ENCODE measurements at regions not wholly inside any gene's neighbourhood (a gene's known extent, or its start where the extent isn't known, plus 50 kb on each side); places are given as distances from the start of the nearest gene placed in this dataset.
A peak's percentile ranks its signal among the peaks of the same experiment; 100 is the strongest.
"Not testable (repeated sequence)": the region's sequence is repeated elsewhere in the genome, so short reads cannot be mapped to it uniquely, and the experiment has no call there.

DNA sequence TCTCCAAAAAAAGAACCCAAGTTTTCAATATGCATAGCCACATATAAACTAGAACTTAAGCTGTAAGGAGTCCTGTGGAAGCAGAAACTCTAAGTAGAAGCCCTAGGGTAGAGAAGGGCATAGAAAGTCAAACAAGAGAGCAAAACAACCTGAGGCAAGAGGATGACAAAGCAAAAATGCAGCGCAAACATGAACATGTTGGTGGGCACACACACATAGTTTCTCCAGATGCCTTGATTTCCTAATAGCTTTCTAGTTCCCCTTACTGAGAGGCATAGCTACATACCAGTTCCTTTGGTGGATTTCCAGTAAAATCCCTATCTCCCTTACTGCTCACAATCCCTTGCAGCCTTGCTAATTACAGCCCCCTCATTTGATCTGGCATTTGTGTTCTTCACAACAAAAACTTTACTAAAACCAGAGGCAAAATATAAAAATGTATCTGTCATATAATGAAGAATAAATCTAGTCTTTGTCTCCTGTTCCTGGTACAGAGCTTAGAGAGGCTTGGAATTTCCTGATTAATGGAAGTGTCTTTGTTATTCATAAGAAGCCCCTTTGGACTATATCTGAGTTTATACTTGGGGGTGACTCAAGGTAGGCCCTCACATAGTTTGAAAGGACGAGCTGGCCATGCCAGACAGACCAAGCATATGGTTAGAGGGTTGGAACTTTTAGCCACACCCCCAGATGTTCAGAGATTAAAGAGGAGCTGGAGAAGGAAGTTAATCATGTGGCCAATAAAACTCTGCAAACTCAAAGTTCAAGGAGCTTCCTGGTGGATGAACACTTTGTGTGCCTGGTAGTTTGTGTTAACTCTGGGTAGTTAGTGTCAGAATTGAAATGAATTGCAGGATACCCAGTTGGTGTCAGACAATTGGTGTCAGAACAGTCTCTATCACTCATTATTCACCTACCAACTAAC lies 52.7 kb upstream of the ZCCHC13 start:
- DNase-seq = no peak

DNA sequence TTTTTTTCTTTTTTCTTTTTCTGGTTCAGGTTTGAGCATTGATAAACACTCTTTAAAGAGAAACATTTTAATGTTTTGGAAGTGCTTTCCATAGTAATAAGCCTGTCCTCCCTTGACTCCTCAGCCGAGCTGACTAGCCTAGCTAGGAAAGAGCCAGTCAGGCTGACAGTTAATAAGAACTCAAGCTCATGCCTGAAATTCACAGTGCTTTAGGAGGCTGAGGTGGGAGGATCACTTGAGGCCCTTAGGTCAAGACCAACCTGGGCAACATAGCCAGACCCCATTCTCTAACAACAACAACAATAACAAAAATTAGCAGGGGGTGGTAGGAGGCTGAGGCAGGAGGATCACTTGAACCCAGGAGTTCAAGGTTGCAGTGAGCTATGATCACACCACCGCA lies 53.4 kb upstream of the ZCCHC13 start:
- no peak for DNase-seq

DNA sequence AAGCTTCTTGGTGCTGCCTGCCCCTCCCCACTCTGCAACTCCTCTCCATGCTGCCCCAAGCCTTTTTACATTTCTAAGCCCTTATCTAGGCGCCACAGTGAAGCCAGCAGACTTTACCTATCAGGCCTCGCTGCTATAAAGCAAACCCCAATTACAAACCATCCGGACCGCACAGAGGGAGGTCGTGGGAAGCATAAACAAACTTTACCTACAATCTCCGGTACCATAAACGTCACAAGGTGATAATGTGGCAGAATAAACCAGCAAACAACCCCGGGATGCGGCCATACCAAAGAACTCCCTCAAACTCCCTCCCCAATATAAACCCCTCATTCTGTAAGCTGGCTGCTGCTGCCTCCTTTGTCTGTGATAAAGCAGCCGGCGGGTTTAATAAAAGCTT lies 54.0 kb upstream of the ZCCHC13 start:
- no peak for DNase-seq

DNA sequence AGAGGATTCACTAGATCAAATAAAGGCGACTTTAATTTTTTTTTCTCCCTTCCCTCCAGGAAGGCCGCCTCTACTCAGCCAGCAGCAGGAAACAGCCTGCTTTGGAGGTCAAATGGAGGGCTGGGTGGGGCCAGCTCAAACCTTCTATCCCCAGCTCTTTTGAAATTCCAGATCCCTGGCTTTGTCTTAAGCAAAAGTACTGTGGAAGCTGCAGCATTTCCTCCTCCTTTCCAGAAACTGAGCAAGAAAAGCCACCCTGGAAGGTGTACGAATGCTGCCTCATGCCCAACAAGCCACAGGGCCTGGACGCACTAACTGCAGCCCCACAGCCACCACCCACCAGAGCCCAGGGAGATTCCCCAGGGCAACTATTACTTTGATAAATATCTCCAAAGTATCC lies 55.1 kb upstream of the ZCCHC13 start:
- DNase-seq = peak in 2 of 3 donors; percentile 14 to 22

DNA sequence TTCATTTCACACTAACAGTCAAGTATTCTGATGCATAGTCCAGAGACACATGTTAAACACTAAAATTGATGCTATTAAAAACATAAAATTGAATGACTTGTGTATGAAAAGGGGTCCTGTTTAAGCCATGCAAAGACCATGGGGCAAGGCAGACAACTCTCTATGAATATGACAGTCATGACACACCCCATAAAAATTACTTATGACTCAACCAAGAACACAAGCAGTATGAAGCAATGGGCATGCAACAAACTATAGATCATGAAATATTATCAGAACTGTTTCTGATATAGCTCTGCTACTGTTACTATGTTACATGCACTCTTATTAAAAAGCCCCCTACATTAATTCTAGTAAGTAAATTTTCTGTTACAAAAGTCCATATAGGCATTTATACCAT lies 57.5 kb upstream of the ZCCHC13 start:
- DNase-seq = no peak

DNA sequence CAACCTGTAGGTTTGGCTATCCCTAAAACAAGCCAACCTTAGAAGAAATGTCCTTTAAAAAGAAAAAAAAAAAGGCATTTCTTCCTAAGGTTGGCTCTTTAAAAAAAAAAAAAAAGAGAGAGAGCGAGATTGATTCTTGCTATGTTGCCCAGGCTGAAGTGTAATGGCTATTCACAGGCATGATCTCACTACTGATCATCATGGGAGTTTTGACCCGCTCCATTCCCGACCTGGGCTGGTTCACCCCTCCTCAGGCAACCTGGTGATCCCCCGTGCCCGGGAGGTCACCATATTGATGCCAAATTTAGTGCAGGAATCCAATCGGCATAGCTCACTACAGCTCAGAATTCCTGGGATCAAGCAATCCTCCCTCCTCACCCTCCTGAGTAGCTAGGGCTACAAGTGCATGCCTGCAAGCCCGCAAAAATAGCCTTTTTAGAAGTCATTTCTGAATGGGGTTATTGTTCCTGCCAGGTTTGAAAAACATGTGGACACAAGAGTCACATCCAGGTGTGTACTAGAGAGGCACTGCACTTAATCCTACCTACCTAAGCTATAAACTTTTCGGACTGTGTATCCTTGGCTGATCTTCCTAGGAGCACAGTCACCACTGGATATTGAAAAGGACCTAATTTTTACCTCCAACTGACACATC lies 61.4 kb upstream of the ZCCHC13 start:
- no peak for DNase-seq

DNA sequence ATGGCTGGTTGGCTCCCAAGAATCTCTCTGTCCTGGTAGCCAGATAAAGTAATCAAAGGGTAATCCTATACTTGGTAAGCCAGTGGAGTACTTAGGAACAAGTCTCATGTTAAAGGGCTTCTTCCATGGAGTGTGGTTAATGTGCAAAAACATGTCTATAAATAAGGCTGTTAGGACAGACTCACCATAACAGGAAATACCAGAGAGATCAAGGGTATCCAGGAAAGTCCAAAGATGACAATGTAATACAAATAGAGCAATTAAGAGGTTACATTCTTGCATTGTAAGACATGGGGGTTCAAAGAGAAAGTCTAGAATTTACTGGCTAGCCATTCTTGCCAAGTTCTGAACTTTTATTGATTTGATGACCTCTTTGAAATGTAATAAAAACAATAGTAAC lies 61.9 kb upstream of the ZCCHC13 start:
- peak in 1 of 3 donors; percentile 7 for DNase-seq

DNA sequence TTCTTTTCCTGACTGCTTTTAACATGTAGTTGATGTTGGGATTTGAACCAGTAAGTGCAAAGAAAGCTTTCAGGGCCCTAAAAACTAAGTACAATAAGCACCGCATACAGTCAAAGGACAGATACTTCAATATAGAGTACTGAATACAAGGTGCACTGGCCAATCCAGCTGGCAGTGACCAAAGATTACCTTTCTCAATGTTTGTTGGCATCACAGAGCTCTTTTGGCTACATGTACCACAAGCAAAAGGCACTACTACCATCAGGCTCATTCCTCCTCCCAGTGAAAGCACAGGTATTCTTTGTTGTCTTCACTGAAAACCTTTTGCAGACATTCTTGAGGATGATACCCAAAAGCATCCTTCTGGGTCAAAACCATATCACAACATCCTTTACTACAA lies 65.2 kb upstream of the ZCCHC13 start:
- DNase-seq = no peak

DNA sequence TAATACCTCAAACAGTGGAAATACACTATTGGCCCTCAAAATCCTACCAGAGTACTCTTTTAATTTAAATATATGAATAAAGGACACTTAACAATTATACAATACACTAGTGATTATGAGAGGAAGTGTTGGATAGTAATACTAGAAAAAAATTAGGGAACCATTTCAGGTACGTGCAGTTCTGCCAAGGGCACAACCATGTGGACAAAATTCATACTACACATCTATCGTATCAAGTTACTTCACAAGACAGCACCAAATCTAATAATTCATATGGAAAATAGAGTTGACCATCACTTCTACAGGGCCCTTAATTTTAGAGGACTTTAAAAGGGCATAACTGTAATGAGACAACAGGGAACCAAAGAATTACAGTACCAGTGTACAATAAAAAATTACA lies 69.2 kb upstream of the ZCCHC13 start:
- no peak for DNase-seq

DNA sequence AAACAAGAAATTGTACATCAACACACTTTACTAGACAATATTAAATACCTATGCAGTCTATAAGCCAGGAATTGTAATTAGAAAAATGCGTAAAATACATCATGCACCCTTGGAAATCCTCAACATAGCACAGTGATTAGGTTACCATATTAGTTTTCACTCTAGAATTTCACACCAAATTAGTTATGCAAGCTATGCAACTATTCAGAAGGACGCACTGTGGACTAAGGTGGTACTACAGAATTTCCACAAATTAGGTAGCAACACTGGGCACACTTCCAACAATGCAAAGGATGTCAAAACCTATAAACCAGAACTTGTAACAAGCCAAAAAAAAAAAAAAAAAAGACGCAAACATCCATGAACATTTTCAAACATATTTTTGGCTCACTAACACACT lies 71.1 kb upstream of the ZCCHC13 start:
- DNase-seq = peak; percentile 8 to 25 (median 9)

DNA sequence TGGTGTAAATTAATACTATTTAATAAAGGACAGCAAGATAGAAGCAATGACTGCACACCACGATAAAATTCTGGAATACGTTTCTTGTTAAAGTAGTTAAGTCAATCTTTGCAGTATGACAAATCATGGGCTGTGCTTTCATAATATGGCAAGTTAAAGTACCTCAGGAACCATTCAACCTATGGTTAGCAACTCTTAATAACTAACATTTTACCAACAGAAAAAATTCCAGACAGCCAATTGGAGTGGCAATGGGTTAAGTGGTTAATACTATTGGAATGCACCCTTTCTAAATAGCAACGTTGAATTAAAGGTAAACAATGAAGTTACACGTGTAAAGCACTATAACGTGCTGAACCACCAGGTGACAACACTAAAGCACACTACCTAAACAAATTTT lies 72.4 kb upstream of the ZCCHC13 start:
- DNase-seq = no peak

DNA sequence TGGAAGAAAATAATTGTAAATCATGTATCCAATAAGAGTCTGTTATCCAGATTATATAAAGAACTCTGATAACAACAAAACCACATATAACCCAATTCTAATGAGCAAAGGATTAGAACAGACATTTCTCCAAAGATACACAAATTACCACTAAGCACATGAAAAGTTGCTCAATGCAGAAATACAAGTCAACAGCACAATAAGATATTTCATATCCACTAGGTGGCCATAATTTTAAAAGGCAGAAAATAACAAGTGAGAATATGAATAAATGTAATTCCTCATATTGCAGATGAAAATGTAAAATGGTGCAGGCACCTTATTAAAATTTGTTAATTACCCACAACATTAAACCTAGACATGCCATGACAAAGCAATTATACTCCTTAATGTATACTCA lies 73.9 kb upstream of the ZCCHC13 start:
- DNase-seq = no peak

DNA sequence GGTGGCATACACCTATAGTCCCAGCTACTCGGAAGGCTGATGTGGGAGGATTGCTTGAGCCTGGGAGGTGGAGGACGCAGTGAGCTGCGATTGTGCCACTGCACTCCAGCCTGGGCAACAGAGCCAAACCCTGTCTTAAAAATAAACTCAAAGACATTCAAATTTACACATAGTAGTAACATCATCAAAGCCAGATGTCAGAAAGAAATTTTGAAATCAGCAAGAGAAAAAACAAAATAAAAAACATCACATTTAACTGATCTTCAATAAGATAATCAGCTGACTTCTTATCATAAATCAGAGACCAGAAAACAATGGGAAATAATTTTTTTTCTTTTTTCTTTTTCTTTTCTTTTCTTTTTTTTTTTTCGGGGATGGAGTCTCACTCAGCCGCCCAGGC lies 78.9 kb upstream of the ZCCHC13 start:
- DNase-seq = no peak

DNA sequence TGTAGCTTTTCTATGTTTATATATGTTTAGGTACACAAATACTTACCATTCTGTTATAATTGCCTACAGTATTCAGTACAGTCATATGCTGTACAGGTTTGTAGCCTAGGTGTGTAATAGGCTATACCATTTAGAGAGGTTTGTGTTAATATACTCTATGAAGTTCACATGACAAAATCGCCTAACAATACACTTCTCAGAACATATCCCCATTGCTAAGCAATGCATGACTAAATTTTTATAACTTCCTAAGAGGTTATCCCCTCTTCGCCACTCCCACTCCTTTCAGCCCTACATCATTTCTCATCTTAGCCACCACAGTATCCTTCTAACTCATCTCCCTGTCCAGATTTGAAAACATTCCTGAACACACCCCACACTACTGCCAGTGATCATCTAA lies 83.7 kb upstream of the ZCCHC13 start:
- no peak for DNase-seq

DNA sequence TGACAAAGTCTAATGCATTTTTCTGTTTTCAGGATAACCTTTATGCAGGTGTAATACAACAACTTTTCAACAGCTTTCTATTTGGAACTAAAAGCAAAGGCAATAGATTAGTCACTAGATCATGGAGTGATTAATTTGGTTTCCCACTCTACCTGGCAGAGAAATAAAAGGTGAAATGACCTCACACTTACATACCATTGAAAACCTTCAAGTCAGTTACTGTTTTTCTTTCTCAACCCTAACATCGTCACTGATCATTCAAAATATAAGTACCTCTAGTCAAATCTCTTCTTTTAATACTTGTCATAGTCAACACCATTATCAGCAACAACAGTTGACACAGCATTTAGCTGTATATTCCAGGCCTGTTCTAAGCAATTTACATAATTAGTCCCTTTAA lies 85.1 kb upstream of the ZCCHC13 start:
- DNase-seq = no peak

DNA sequence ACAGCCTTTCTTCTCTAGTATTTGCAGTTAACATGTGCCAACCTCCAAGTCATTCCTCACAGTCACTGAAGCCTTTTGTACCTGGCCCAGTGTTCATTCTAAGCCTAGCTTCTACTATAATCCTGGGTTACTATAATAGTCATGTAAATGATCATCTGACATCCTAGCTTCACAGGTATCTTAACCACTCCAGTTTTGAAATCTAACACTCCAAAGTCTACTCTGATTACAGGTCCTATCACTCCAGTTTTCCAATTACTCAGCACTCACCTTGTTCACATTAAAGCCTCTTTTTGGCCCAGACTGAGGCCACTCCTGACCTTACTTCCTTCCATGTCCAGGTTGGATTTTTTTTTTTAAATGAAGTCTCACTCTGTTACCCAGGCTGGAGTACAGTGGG lies 87.6 kb upstream of the ZCCHC13 start:
- DNase-seq = no peak

DNA sequence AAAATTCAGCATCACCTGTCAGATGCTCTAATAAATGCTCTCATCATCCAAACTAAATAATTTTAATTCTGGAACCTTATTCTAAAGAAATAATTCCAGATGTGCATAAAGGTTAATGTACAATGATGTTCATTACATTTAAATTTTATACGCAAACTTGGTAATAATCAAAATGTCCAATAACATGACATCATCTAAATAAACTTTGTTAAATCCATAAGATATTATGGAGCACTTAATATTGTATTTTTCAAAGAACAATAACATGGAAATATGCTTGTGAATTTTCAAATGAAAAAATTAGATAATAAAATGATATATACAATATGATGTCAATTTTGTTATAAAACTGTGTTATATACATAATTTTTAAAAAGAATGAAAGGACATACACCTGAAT lies 92.1 kb upstream of the ZCCHC13 start:
- DNase-seq = no peak

DNA sequence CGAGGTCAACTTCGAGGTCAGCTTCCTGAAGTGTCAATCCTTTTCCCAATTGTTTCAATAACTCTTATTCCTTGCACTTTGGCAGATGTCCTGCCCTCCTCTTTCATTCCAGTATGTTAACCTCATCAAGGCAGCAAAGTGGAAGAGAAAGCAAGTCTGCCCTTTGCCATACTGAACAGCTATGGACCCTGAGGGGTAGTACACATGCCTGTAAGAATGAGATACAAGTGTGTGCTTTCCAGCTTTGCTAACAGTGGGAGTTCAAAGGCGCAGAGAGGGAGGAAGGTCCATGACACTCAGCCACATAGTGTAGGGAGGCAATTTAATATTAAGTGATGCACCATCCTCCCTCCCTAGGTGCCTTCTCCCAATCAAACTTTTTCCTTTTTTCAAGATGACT lies 96.4 kb upstream of the ZCCHC13 start:
- DNase-seq = no peak

DNA sequence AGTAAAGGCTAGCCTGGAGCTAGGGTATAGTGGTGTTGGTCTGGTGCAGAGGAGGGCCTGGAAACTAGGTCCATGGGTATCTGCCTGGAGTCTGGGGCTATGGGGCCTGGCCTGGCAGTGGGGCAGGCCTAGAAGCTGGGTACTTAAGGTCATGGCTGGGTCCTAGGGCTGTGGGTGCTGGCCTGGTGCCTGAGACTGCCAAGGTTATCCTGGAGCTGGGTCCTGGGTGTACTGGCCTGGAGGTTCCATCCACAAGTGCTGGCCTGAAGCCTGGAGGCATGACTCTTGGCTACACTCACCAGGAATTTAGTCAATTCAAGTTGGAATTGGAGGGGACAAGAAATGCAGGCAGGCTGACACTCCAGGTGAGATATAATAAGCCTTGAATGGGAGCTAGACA lies 108.4 kb upstream of the ZCCHC13 start:
- no peak for DNase-seq

DNA sequence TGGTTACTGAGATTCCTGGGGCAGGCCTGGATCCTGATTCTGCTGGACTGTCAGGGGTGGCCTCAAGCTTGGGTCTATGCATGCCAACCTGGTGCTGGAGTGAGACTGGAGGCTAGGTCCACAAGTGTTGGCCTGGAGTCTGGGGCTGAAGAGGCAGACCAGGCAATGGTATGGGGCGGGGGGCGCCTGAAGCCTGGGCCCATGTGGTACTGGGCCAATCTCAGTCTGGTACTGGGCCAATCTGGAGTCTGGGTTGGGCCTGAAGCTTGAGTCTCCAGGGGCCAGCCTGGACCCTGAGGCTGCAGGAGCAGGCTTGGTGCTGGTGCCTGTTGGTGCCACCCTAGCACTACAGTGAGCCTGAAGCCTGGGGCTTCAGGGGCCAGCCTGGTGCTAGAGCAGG lies 108.9 kb upstream of the ZCCHC13 start:
- no peak for DNase-seq

DNA sequence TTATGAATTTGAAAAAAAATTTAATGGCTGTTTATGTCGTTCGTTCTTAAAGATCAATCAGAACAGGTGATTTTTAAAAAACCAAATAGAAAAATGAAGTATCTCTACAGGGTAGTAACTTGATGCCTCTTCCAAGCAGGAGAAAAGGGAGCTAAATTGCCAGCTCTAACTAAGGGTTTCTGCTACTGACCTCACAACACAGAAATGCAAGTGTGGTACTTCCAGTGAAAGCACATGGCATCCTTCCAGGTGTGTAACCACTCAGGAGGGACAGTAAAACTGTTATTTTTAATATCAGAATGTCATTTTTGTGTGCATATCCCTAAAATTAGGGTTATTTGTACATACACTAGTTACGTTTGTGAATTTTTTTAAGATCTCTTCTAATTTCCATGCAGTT lies 116.8 kb upstream of the ZCCHC13 start:
- DNase-seq = no peak

DNA sequence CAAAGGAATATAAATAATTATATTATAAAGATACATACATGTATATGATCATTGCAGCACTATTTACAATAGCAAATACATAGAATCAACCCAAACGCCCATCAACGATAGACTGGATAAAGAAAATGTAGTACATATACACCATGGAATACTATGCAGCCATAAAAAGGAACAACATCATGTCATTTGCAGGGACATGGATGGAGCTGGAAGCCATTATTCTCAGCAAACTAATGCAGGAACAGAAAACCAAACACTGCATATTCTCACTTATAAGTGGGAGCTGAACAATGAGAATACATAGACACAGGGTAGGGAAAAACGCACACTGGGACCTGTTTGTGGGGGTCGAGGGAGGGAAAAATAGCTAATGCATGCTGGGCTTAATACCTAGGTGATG lies 120.9 kb upstream of the ZCCHC13 start:
- not testable (repeated sequence) for DNase-seq

DNA sequence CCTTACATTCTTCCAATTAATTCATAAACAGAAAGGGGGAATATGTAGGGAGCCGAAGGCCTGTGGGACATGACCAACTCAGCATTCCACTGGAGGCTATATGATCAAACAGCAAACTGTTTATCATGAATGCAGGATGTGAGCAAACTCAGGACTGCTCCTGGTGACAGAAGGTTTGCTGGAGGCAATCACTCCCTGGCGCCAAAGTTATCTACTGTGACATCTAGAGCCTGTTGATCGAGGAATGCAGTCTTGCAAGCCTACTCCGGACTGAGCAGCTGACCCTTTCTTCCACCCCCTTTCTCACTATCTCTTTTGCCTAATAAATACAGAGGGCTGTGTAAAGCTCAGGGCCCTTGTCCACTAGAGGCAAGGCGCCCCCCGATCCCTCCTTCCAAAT lies 122.0 kb upstream of the ZCCHC13 start:
- DNase-seq = not testable (repeated sequence)

DNA sequence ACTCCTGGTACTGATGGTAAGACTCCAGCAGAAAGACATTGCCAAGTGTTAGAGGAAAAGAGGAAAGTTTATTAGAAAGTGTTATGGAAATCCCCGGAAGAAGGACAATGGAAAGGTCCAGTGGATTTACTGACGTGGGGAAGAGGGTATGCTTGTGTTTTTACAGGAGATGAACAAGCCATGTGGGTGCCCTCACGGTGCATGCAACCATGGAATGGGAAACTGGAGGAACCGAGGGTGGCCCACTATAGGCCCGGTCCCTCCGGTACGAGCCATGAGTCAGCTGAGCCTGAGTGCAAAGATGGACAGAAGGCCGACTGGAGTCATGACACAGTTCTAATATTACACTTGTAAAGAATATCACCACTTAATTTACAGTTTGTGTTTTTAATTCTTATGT lies 123.3 kb upstream of the ZCCHC13 start:
- no peak for DNase-seq

All from muscle of back (tissue), 3 donors.